ENCODE measurements at regions not wholly inside any gene's neighbourhood (a gene's known extent, or its start where the extent isn't known, plus 50 kb on each side); places are given as distances from the start of the nearest gene placed in this dataset.

DNA sequence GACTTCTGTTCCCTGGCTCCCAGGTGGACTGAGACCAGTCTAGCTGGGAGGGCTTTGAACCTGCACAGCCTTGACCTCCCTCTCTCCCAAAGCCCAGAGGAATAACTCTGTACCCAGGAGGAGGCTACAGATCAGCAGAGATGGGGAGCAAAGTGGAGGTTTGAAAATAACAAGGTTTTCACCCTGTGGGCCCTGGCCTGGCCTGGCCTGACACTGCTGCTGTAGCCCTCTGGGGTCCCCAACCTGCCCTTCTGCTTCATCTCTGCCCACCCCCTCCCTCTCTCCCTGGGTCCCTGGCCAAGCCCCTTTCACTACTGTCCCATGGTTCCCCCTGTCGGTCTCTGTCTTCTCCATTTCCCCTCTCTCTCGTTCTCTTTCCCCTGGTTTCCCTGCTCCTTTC, 225.2 kb downstream of the BUD13 start:
- H3K4me3 ChIP-seq (ENCODE audit: low read depth in 1 of 5, low read length in 5 of 5): no peak overlapping the region
- H3K27ac ChIP-seq (ENCODE audit: low read depth, low read length): no peak overlapping the region
- H3K9me3 ChIP-seq (ENCODE audit: control insufficient read depth in 5 of 5, low read length in 5 of 5): peaks cover 0 to 15% (median 8%) of the 10 kb centered on the region in 5 donors
- H3K27me3 ChIP-seq (ENCODE audit: control insufficient read depth in 5 of 5, insufficient read depth in 4 of 5, low read length in 5 of 5): peaks cover 0 to 12% (median 4%) of the 10 kb centered on the region in 5 donors
- H3K4me1 ChIP-seq (ENCODE audit: control insufficient read depth in 5 of 5, insufficient read depth in 5 of 5, low read length in 5 of 5): no peaks in the 10 kb centered on the region
- H3K9ac ChIP-seq (ENCODE audit: low read length in 5 of 5): no peak overlapping the region
- no peaks in the 10 kb centered on the region for H3K36me3 ChIP-seq (ENCODE audit: control insufficient read depth in 5 of 5, insufficient read depth in 5 of 5, low read length in 5 of 5)

DNA sequence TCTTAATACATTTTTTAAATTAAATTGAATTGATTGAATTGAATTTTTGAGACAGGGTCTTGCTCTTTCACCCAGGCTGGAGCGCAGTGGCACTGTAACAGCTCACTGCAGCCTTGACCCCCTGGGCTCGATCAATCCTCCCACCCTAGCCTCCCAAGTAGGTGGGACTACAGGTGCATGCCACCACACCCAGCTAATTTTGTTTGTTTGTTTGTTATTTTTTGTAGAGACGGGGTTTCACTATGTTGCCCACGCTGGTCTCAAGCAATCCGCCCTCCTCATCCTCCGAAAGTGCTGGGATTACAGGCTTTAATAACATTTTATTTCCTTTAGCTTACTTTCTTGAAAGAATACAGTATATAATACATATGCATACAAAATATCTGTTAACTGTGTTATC, 226.9 kb downstream of the BUD13 start:
- H3K9ac ChIP-seq (ENCODE audit: low read length in 5 of 5): no peak overlapping the region
- no peak overlapping the region for H3K27ac ChIP-seq (ENCODE audit: low read depth, low read length)
- H3K4me3 ChIP-seq (ENCODE audit: low read depth in 1 of 5, low read length in 5 of 5): no peak overlapping the region
- no peaks in the 10 kb centered on the region for H3K4me1 ChIP-seq (ENCODE audit: control insufficient read depth in 5 of 5, insufficient read depth in 5 of 5, low read length in 5 of 5)
- no peaks in the 10 kb centered on the region for H3K36me3 ChIP-seq (ENCODE audit: control insufficient read depth in 5 of 5, insufficient read depth in 5 of 5, low read length in 5 of 5)
- peaks cover 0 to 7% (median 5%) of the 10 kb centered on the region in 5 donors for H3K27me3 ChIP-seq (ENCODE audit: control insufficient read depth in 5 of 5, insufficient read depth in 4 of 5, low read length in 5 of 5)
- peaks cover 0 to 15% (median 8%) of the 10 kb centered on the region in 5 donors for H3K9me3 ChIP-seq (ENCODE audit: control insufficient read depth in 5 of 5, low read length in 5 of 5)

DNA sequence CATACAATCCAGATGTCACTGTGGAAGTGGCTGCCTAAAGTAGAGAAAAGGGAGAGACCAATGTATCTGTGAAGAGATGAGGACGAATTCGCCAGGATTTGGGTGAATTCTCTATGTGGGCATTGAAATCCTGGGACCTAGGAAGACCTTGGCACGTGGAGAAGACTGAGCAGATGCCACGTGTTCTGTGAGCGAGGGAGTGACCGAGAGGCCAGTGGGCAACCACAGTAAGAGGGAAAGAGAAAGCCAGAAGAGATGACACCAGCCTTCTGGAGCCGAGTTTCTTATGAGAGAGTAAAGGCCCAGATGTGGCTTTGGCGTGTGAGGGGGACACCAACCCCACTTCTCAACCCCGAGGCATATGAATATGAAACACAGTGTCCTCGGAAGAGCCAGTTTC, 228.1 kb downstream of the BUD13 start:
- H3K9ac ChIP-seq (ENCODE audit: low read length in 5 of 5): no peak overlapping the region
- H3K9me3 ChIP-seq (ENCODE audit: control insufficient read depth in 5 of 5, low read length in 5 of 5): peaks cover 0 to 15% (median 9%) of the 10 kb centered on the region in 5 donors
- peaks cover 0 to 10% (median 7%) of the 10 kb centered on the region in 5 donors for H3K27me3 ChIP-seq (ENCODE audit: control insufficient read depth in 5 of 5, insufficient read depth in 4 of 5, low read length in 5 of 5)
- H3K4me1 ChIP-seq (ENCODE audit: control insufficient read depth in 5 of 5, insufficient read depth in 5 of 5, low read length in 5 of 5): no peaks in the 10 kb centered on the region
- H3K36me3 ChIP-seq (ENCODE audit: control insufficient read depth in 5 of 5, insufficient read depth in 5 of 5, low read length in 5 of 5): no peaks in the 10 kb centered on the region
- H3K4me3 ChIP-seq (ENCODE audit: low read depth in 1 of 5, low read length in 5 of 5): no peak overlapping the region
- H3K27ac ChIP-seq (ENCODE audit: low read depth, low read length): no peak overlapping the region

DNA sequence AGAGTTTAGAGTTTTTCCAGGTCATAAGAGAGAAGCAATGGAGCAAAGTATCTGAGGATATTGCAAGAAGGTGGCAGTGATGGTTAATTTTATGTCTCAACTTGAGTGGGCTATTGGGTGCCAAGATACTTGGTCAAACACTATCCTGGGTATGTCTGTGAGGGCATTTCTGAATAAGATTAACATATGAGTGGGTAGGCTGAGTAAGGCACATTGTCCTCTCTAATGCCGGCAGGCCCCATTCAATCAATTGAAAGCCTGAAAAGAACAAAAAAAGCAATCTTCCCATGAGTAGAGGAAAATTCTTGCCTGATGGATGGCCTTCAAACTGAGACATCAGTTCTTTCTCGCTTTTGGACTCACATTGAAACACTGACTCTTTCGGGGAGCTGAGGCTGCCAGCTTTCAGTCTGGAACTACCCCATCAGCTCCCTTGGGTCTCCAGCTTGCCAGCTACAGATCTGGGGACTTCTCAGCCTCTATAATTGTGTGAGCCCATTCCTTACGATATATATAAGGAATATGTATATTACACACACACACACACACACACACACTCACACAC, 228.8 kb downstream of the BUD13 start:
- H3K36me3 ChIP-seq (ENCODE audit: control insufficient read depth in 5 of 5, insufficient read depth in 5 of 5, low read length in 5 of 5): no peaks in the 10 kb centered on the region
- H3K27me3 ChIP-seq (ENCODE audit: control insufficient read depth in 5 of 5, insufficient read depth in 4 of 5, low read length in 5 of 5): peaks cover 4 to 12% (median 10%) of the 10 kb centered on the region in 5 donors
- no peak overlapping the region for H3K4me3 ChIP-seq (ENCODE audit: low read depth in 1 of 5, low read length in 5 of 5)
- H3K27ac ChIP-seq (ENCODE audit: low read depth, low read length): no peak overlapping the region
- H3K4me1 ChIP-seq (ENCODE audit: control insufficient read depth in 5 of 5, insufficient read depth in 5 of 5, low read length in 5 of 5): no peaks in the 10 kb centered on the region
- H3K9me3 ChIP-seq (ENCODE audit: control insufficient read depth in 5 of 5, low read length in 5 of 5): peaks cover 3 to 17% (median 10%) of the 10 kb centered on the region in 5 donors
- H3K9ac ChIP-seq (ENCODE audit: low read length in 5 of 5): no peak overlapping the region

DNA sequence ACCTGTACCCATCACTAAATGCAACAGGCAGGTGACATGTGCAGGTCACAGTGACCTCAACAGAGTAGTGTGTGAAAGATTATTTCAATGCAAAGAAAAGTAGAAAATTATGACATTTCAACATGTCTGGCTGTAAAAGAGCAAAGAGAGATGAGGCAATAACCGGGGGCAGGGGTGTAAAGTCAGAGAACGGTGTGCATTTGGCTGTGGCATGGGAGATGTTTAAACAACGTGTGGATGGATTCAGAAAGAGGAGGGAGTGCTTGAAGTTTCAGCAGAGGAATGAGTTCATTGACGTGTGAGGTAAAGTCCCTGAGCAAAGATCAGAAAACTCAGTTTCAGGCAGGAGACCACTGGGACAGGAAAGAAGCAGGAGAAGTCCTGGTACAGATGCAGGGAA, 229.7 kb downstream of the BUD13 start:
- H3K9ac ChIP-seq (ENCODE audit: low read length in 5 of 5): no peak overlapping the region
- H3K4me1 ChIP-seq (ENCODE audit: control insufficient read depth in 5 of 5, insufficient read depth in 5 of 5, low read length in 5 of 5): no peaks in the 10 kb centered on the region
- H3K36me3 ChIP-seq (ENCODE audit: control insufficient read depth in 5 of 5, insufficient read depth in 5 of 5, low read length in 5 of 5): no peaks in the 10 kb centered on the region
- H3K4me3 ChIP-seq (ENCODE audit: low read depth in 1 of 5, low read length in 5 of 5): no peak overlapping the region
- peaks cover 3 to 9% (median 7%) of the 10 kb centered on the region in 5 donors for H3K9me3 ChIP-seq (ENCODE audit: control insufficient read depth in 5 of 5, low read length in 5 of 5)
- H3K27ac ChIP-seq (ENCODE audit: low read depth, low read length): no peak overlapping the region
- H3K27me3 ChIP-seq (ENCODE audit: control insufficient read depth in 5 of 5, insufficient read depth in 4 of 5, low read length in 5 of 5): peaks cover 4 to 13% (median 10%) of the 10 kb centered on the region in 5 donors

GRCh38 chr11:116542406-116542805, 230.4 kb downstream of the BUD13 start:
- Histone ChIP-seq H3K9ac (ENCODE audit: low read length in 5 of 5) (no peak overlapping the region), H3K36me3 (ENCODE audit: control insufficient read depth in 5 of 5, insufficient read depth in 5 of 5, low read length in 5 of 5) (no peaks in the 10 kb centered on the region), H3K27me3 (ENCODE audit: control insufficient read depth in 5 of 5, insufficient read depth in 4 of 5, low read length in 5 of 5) (peaks cover 4 to 20% (median 10%) of the 10 kb centered on the region in 5 donors), H3K4me1 (ENCODE audit: control insufficient read depth in 5 of 5, insufficient read depth in 5 of 5, low read length in 5 of 5) (no peaks in the 10 kb centered on the region), H3K9me3 (ENCODE audit: control insufficient read depth in 5 of 5, low read length in 5 of 5) (peaks cover 3 to 8% (median 7%) of the 10 kb centered on the region in 5 donors), H3K27ac (ENCODE audit: low read depth, low read length) (no peak overlapping the region), H3K4me3 (ENCODE audit: low read depth in 1 of 5, low read length in 5 of 5) (no peak overlapping the region)

DNA sequence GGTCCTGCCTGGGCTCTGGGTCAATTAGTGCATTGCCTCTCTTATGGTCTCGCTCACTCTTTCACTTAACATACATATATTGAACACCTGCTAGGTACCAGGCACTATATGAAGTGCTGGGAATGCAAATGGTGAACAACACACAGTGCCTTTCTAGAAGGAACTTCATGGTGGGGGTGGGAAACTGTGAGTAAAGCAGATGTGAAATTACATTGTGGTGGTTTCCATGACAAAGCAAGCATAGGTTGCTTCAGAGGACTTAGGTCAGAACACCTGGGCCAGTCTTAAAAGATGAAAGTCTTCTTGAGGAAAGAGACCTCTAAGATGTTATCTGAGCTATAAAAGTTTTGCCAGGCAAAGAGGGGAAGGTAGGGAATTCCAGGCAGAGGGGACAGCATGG, 231.3 kb downstream of the BUD13 start:
- Histone ChIP-seq H3K4me1 (ENCODE audit: control insufficient read depth in 5 of 5, insufficient read depth in 5 of 5, low read length in 5 of 5) (no peaks in the 10 kb centered on the region), H3K9me3 (ENCODE audit: control insufficient read depth in 5 of 5, low read length in 5 of 5) (peaks cover 3 to 8% (median 7%) of the 10 kb centered on the region in 5 donors), H3K36me3 (ENCODE audit: control insufficient read depth in 5 of 5, insufficient read depth in 5 of 5, low read length in 5 of 5) (no peaks in the 10 kb centered on the region), H3K9ac (ENCODE audit: low read length in 5 of 5) (no peak overlapping the region), H3K27ac (ENCODE audit: low read depth, low read length) (no peak overlapping the region), H3K27me3 (ENCODE audit: control insufficient read depth in 5 of 5, insufficient read depth in 4 of 5, low read length in 5 of 5) (peaks cover 4 to 23% (median 12%) of the 10 kb centered on the region in 5 donors), H3K4me3 (ENCODE audit: low read depth in 1 of 5, low read length in 5 of 5) (no peak overlapping the region)

- Histone ChIP-seq H3K36me3 (ENCODE audit: control insufficient read depth in 5 of 5, insufficient read depth in 5 of 5, low read length in 5 of 5) (no peaks in the 10 kb centered on the region), H3K9me3 (ENCODE audit: control insufficient read depth in 5 of 5, low read length in 5 of 5) (peaks cover 3 to 8% (median 7%) of the 10 kb centered on the region in 5 donors), H3K9ac (ENCODE audit: low read length in 5 of 5) (no peak overlapping the region), H3K27me3 (ENCODE audit: control insufficient read depth in 5 of 5, insufficient read depth in 4 of 5, low read length in 5 of 5) (peaks cover 4 to 28% (median 19%) of the 10 kb centered on the region in 5 donors), H3K4me1 (ENCODE audit: control insufficient read depth in 5 of 5, insufficient read depth in 5 of 5, low read length in 5 of 5) (no peaks in the 10 kb centered on the region), H3K4me3 (ENCODE audit: low read depth in 1 of 5, low read length in 5 of 5) (no peak overlapping the region), H3K27ac (ENCODE audit: low read depth, low read length) (no peak overlapping the region)
Measured at GRCh38 chr11:116540645-116541304, 232.0 kb downstream of the BUD13 start.

DNA sequence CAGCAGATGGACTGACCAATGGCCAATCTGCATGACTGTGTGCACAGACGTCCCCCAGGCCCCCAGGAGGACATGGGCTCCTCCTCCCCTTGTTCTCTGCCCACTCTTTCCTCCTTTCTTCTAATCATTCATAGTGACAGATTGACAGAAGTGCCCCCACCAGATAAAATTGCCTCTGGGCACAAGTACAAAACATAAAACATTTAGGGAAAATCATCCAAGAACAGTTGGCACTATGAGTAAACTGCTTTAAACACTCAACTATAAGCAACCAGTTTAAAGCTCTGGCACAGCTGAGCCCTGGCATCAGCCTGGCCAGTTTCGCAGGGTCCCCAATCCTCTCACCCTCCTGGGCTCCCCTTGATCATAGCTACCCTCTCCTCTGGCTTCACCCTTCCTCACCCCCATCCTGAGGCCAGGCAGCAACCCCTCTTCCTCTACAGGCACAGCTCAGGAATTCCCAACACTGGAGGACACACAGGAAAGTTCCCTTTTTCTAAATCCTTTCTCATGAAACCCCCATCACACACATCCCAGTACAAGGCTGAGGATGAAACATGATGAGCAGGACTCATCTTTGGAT, 232.9 kb downstream of the BUD13 start:
- Histone ChIP-seq H3K27me3 (ENCODE audit: control insufficient read depth in 5 of 5, insufficient read depth in 4 of 5, low read length in 5 of 5) (peaks cover 4 to 34% (median 21%) of the 10 kb centered on the region in 5 donors), H3K4me1 (ENCODE audit: control insufficient read depth in 5 of 5, insufficient read depth in 5 of 5, low read length in 5 of 5) (no peaks in the 10 kb centered on the region), H3K27ac (ENCODE audit: low read depth, low read length) (no peak overlapping the region), H3K36me3 (ENCODE audit: control insufficient read depth in 5 of 5, insufficient read depth in 5 of 5, low read length in 5 of 5) (no peaks in the 10 kb centered on the region), H3K9ac (ENCODE audit: low read length in 5 of 5) (no peak overlapping the region), H3K9me3 (ENCODE audit: control insufficient read depth in 5 of 5, low read length in 5 of 5) (peaks cover 3 to 8% (median 7%) of the 10 kb centered on the region in 5 donors), H3K4me3 (ENCODE audit: low read depth in 1 of 5, low read length in 5 of 5) (no peak overlapping the region)

DNA sequence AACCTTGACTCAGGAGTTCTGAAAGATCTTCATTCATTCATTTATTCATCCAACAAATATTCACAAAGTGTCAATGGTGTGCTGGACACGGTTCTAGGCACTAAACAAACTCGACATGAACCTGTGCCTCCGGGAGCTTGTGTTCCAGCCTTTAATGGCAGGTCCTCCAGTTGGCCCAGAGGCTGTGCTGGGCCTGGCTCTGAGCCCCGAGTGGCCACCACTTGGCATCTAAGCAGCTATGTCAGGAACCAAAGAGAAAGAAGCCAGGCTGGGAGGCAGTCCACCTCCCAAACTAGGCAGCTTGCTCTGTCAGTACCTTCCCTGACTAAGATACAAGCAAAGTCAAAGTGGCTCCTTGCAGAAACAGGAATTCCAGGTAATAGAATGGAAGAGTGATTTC, 233.6 kb downstream of the BUD13 start:
- peaks cover 6 to 38% (median 26%) of the 10 kb centered on the region in 5 donors for H3K27me3 ChIP-seq (ENCODE audit: control insufficient read depth in 5 of 5, insufficient read depth in 4 of 5, low read length in 5 of 5)
- H3K4me3 ChIP-seq (ENCODE audit: low read depth in 1 of 5, low read length in 5 of 5): no peak overlapping the region
- peaks cover 3 to 8% (median 7%) of the 10 kb centered on the region in 5 donors for H3K9me3 ChIP-seq (ENCODE audit: control insufficient read depth in 5 of 5, low read length in 5 of 5)
- H3K27ac ChIP-seq (ENCODE audit: low read depth, low read length): no peak overlapping the region
- H3K4me1 ChIP-seq (ENCODE audit: control insufficient read depth in 5 of 5, insufficient read depth in 5 of 5, low read length in 5 of 5): no peaks in the 10 kb centered on the region
- no peaks in the 10 kb centered on the region for H3K36me3 ChIP-seq (ENCODE audit: control insufficient read depth in 5 of 5, insufficient read depth in 5 of 5, low read length in 5 of 5)
- no peak overlapping the region for H3K9ac ChIP-seq (ENCODE audit: low read length in 5 of 5)
